Stimulated activated CD8-positive, alpha-beta memory T cell treated with anti-CD3 and anti-CD28 coated beads, Interleukin-12 subunit alpha, Interleukin-12 subunit beta, amount 100 ng/mL, for 4 hours (primary cell): ENCODE measurements at regions not wholly inside any gene's neighbourhood (a gene's known extent, or its start where the extent isn't known, plus 50 kb on each side); places are given as distances from the start of the nearest gene placed in this dataset.
"Not testable (repeated sequence)": the region's sequence is repeated elsewhere in the genome, so short reads cannot be mapped to it uniquely, and the experiment has no call there.

Experiments
- DNase-seq: peaks from one replicate; pipeline ENCODE4 v3.0.0-alpha.2; 2020; ENCODE audit warnings: low read depth

- no peak for DNase-seq
These were observed 149.9 kb upstream of the BEND6 start for GRCh38 chr6:56804996-56805395.

GRCh38 chr6:56803594-56803993 lies 151.3 kb upstream of the BEND6 start:
- DNase-seq: no peak

DNA sequence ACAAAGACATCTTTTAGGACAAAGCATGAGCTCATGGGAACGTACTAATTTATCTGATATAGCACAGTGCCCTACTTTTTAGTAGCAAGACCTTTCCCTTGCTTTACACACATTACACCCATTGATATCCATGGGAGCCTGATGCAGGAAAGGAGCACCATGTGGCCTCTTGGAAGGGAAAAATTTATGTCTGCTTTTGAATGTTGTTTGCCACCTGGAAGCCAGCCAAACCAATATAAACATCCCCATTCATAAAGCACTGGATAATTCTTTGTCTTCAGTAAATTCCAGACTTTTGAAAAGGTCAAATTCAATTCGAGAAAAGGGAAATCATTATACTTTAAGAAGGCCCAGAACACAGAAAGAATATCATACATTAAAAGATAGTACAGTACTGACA lies 152.3 kb upstream of the BEND6 start:
- DNase-seq: no peak

DNA sequence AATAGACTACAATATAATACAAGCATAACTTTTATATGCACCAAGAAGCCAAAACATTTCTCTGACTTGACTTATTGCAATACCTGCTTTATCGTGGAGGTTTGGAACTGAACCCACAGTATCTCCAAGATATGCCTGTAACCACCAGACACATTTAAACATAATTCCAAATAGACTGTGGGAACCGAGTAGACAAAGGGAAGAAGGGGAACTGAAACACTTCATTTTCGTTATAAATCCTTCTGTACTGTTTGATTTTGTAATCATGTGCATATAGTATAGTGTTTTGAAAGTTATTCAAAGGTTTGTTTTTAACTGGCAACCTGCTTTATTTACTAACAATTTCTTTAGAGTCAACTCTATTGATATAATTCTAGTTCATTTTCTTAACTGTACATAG lies 154.9 kb upstream of the BEND6 start:
- no peak for DNase-seq

GRCh38 chr6:56798163-56798562 lies 155.5 kb upstream of the DST start:
- DNase-seq: no peak

DNA sequence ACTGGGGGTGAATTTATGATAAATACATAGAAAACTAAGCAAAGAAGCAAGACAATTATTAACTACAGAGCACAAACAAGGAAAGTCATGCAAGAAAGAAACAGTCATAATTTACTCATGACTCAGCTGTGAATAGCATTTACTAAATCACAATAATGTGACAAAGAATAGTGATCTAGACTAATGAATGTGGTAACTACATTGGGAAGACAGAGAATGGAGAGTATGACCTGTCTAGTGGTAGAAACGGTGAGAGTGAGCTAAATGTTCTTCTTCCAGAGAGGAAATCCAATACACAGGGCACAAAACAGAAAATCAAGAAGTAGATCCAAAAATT lies 153.5 kb upstream of the DST start:
- DNase-seq: no peak

DNA sequence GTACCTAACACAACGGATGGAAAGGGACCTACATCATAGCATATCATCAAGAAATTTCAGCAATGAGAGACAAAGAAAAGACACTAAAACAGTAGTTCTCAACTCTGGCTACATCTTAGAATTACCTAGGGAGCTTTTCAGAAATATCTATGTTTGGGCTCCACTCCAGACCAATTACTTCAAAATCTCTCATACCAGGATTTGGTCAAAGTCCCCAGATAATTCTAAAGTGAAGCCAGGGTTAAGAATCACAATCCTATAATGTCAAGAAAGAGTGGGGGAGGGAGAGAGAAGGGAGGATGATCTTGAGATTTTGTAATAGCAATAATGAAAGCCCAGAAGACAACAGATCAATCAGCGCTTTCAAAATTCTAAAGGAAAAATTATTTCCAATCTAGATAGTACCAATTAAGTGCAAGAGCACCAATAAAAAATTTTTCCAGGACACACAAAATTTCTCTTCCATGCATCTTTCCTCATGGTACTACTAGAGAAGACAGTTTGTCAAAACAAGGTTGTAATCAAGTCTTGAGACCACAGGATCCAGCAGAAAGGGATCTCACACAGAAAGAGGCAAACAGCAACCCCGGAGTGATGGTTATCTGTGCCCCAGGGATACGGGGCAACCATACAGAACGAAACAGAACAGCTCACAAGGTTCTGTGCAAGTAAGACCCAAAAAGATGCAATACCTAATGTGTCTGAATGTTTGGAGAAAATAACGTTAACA lies 152.9 kb upstream of the DST start:
- DNase-seq: no peak

DNA sequence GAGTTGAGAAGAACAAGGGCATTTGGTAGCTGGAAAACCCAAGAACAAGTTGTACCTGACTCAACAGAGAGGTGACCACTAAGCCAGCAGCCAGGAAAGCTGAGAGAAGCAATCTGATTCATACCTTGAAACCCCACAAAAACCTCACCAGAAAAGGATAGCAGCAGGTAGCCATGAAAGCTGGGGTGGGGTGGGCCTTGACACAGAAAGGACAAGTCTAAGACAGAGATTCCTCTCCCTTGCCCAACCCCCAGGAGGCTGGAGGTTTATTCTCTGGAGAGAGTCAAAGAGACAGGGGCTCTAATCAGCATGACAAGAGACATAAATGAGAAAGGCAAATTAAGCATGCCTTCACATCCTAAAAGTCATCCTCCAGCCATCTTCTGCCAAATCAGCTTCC lies 151.7 kb upstream of the DST start:
- DNase-seq: no peak

- DNase-seq: no peak
These were observed 151.2 kb upstream of the DST start for GRCh38 chr6:56793938-56794337.

DNA sequence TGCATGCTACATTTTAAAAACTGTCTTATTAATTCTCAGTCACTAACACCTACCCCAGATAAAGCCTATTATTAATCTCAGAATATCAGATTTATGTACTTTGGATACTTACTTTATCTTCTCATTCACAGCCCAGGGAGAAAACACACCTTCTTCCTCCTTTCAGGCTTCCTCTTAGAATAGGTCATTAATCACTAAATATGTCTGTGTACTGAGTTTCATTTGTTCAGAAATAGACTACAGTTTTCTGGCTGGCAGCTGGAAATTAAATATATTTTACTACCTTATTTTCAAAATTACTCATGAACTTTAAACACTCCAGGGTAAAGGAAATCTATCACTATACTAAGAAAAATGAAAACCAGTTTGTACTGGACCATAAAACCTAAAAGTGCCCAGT lies 147.7 kb upstream of the DST start:
- no peak for DNase-seq

DNA sequence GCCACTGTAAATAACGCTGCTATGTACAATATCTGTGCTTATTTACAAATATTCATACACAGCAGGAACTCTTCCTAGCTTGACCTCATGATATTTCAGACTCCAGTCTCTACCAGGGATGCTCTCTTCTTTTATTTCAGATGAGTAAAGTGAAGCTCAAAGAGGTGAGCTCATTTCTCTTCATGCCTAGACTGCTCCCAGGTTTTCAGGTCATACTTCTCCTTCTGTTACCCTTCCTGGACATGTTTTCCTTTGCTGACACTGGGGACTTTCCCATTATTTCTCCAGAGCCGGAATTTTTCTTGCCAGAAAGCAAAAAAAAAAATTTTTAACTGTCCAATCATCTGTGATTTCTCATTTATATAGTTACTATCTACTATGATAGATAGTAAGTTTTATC lies 147.2 kb upstream of the DST start:
- DNase-seq: no peak

DNA sequence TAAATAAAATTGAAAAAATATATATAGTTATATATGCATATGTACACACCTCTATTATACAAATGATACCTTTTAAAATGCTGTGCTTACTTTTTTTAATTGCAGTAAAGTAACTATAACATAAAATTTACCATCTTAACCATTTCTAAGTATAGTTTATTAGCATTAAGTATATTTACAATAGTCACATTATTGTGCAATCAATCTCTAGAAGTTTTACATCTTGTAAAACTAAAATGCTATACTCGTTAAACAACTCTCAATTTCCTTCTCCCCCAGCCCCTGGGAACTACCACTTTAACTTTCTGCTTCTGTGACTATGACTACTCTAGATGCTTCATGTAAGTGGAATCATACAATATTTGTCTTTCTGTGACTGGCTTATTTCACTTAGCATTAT lies 146.7 kb upstream of the DST start:
- DNase-seq: no peak

DNA sequence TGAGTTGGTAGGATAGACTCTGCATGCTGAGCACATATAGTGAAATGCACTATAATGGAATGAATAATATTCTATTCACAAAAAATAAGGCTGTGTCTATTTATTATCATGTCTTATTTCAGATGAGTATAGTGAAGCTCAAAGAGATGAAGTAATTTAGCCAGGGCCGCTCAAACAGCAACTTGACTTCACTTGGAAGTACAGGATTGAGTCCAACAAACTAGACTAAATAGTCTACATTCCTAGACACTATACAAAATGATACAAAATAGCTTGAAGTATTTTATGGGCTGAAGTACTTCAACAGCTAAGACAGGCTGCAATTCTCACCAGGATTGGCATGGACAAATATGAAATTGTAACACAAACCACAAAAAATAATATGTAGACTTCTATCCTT lies 144.5 kb upstream of the DST start:
- DNase-seq: no peak

DNA sequence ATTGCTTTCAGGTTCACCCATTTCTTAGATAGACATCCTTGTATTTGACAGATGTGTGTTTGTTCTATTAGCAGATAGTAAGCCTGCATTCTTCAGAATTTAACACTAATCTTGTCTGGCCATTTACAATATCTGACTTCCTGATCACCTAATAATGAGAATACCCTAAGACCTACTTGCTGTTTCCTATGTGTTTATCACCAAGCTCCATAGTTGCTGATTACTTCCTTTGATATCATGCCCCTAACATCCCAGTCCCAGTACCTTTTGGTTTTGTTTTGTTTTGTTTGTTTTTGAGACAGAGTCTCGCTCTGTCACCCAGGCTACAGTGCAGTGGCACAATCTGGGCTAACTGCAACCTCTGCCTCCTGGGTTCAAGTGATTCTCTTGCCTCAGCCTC lies 143.6 kb upstream of the DST start:
- no peak for DNase-seq

DNA sequence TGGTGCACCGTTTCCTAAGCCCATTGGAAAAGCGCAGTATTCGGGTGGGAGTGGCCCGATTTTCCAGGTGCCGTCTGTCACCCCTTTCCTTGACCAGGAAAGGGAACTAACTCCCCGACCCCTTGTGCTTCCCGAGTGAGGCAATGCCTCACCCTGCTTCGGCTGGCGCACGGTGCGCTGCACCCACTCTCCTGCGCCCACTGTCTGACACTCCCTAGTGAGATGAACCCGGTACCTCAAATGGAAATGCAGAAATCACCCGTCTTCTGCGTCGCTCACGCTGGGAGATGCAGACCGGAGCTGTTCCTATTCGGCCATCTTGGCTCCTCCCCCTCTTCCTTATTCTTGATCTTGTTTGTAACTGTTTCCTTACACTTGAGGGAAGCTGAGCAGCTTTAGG lies 142.8 kb upstream of the DST start:
- not testable (repeated sequence) for DNase-seq

- not testable (repeated sequence) for DNase-seq
These were observed 137.4 kb upstream of the DST start for GRCh38 chr6:56780109-56780508.

- not testable (repeated sequence) for DNase-seq
These were observed 135.8 kb upstream of the DST start for GRCh38 chr6:56778503-56778902.

DNA sequence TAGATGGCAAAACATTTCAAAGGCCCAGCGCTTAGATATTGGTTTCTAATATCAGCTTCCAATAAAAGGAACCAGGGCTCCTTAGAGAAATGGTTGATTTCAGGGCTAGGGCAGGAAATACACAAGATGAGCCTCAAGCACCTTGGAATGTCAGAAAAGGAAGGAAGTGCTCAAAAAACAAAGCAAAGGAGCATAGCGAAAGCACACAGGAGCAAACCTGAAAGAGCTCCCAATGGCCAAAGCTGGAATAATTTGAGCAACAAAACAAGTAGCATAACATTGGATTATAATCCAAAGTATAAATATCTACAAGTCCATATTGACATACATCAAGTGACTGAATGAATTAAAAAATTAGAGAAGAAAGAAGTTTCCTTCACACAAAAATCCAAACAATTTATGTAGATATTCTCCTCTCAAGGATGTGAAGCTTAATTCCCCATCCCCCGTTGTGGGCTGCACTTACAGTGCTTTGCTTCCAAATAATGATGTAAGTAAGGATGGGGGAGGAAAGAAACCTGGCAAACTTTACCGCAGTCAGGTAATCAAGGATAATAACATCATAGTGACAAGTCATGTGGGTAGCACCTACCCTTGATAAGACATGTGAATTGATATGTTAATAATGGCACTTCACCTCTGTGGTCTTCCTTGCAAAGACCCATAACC lies 132.9 kb upstream of the DST start:
- DNase-seq: no peak

- DNase-seq: no peak
These were observed 130.1 kb upstream of the DST start for GRCh38 chr6:56772737-56773184.

DNA sequence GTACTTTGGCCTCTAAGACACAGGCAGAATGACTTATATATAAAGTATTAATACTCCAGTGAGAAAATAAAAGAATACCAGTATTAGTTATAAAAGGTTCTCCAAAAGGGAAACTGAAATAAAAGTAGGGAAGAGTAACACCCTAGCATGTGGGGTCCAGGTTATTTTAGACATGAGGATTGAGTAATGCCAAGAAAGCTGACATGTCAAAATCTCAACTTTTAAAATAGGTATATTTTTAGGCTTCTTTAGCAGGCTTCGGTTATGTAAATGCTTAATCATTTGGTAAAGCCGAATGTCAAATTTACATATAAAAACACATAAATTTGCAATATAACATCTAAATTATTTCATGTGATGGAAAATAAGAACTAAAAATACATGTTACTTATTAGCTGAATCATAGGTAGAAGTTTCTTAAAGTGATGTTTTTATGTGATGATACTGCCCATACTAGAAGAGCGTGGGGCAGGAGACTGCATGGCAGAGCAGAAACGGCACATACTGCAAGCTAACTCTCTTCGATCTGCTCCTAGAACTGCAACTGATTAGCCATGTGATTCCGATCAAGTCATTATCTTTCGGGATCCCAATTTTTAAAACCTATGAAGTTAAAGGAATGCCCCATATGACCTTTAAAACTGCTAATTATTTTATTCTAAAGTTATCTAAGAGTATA lies 129.4 kb upstream of the DST start:
- DNase-seq: no peak

GRCh38 chr6:56771189-56771588 lies 128.5 kb upstream of the DST start:
- DNase-seq: no peak

DNA sequence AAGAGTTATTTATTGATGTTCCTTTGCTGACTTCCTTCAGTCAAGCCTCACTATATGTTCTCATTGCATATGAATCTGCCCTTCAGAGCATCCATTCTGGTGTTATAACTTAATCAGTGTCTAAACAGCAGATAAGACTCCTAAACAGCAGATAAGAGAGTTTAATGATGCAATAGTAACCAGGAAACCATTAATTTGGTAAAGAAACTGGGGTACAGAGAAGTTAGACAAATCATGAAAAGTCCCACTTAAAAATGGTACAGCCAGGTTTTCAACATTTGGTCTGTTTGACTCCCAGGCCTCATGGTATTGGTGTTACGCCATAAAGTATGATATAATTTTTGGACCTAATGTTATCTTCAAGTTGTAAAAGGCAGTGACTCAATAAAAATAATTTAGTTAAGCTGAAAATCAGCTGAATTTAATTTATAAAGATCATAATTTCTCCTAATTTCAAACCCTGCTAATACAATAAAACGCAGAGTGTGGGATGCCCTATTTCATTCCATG lies 127.4 kb upstream of the DST start:
- no peak for DNase-seq

DNA sequence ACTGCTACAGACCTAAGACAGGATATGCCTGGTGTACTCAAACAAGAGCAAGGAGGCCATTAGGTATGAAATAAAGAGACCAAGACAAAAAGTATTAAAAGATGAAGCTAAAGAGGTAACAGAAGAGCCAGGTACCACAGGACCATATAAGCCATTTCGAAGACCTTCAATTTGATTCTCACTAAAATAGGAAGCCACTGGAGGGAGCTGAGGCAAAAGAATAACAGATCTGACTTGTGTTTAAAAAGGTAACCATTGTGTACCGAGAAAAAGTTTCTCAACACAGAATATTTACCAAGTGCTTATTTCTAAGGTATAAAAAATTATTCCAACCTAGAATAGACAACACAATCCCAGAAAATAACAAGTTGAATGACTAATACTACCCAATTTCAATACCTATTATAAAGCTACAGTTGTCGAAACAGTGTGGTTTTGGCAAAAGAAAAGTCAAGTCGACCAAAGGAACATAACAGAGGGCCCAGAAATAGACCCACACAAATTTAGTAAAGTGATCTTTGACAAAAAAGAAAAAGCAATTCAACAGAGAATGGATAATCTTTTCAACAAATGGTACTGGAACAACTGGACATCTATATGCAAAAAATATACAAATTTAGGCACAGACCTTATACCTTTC lies 125.3 kb upstream of the DST start:
- DNase-seq: no peak
